ENCODE measurements at regions not wholly inside any gene's neighbourhood (a gene's known extent, or its start where the extent isn't known, plus 50 kb on each side); places are given as distances from the start of the nearest gene placed in this dataset.

GRCh38 chr10:83691791-83692596 is 447.3 kb upstream of the GHITM start:
- Histone ChIP-seq H2AK5ac (ENCODE audit: low read length) (no peak overlapping the region), H3K4ac (ENCODE audit: low read depth, low read length) (no peak overlapping the region), H3K4me2 (ENCODE audit: low read length) (no peak overlapping the region), H3K27ac (ENCODE audit: low read depth, low read length) (no peak overlapping the region), H3K9me3 (ENCODE audit: insufficient read depth, low read depth, low read length) (peaks cover 2% of the 10 kb centered on the region), H4K91ac (ENCODE audit: low read depth, low read length) (no peak overlapping the region), H3K79me1 (ENCODE audit: low read length) (no peaks in the 10 kb centered on the region), H4K12ac (ENCODE audit: low read depth, low read length) (no peak overlapping the region), H2BK12ac (ENCODE audit: low read length) (no peak overlapping the region), H2BK5ac (ENCODE audit: low read depth, low read length, poor library complexity) (no peak overlapping the region), H3K23ac (ENCODE audit: low read length) (no peak overlapping the region), H3K9ac (ENCODE audit: low read length) (no peak overlapping the region), H2BK120ac (ENCODE audit: insufficient read depth, low read length, poor library complexity) (no peak overlapping the region), H3K79me2 (ENCODE audit: control insufficient read depth, insufficient read depth, low read length, poor library complexity) (no peaks in the 10 kb centered on the region), H3K4me3 (ENCODE audit: low read depth, low read length) (no peak overlapping the region), H3K4me1 (ENCODE audit: control insufficient read depth in 1 of 2, insufficient read depth in 2 of 2, low read length in 2 of 2) (no peaks in the 10 kb centered on the region), H3K27me3 (ENCODE audit: insufficient read depth, low read length) (no peaks in the 10 kb centered on the region), H2AFZ (ENCODE audit: insufficient read depth, low read length, poor library complexity) (no peak overlapping the region), H3K36me3 (ENCODE audit: control insufficient read depth in 1 of 2, insufficient read depth in 2 of 2, low read length in 2 of 2) (no peaks in the 10 kb centered on the region), H4K8ac (ENCODE audit: low read depth, low read length) (no peak overlapping the region), H3K14ac (ENCODE audit: low read length) (no peak overlapping the region), H3K18ac (ENCODE audit: low read length) (no peak overlapping the region)
- DNase-seq, result peak; percentile 37 to 88
- WGBS (ENCODE audit: extremely low coverage, insufficient coverage, insufficient read length), result no CpG with 5 or more reads among the region's 2 CpGs

GRCh38 chr10:83698899-83699298 is 440.4 kb upstream of the GHITM start:
- H3K4me2 ChIP-seq (ENCODE audit: low read length), result no peak overlapping the region
- WGBS (ENCODE audit: extremely low coverage, insufficient coverage, insufficient read length), result no CpG with 5 or more reads among the region's 2 CpGs
- peaks cover 4% of the 10 kb centered on the region for H3K9me3 ChIP-seq (ENCODE audit: insufficient read depth, low read depth, low read length)
- no peak overlapping the region for H2AK5ac ChIP-seq (ENCODE audit: low read length)
- H3K23ac ChIP-seq (ENCODE audit: low read length), result no peak overlapping the region
- no peak overlapping the region for H4K8ac ChIP-seq (ENCODE audit: low read depth, low read length)
- no peaks in the 10 kb centered on the region for H3K27me3 ChIP-seq (ENCODE audit: insufficient read depth, low read length)
- no peak overlapping the region for H3K4me3 ChIP-seq (ENCODE audit: low read depth, low read length)
- no peak overlapping the region for H2BK120ac ChIP-seq (ENCODE audit: insufficient read depth, low read length, poor library complexity)
- DNase-seq, result no peak
- H4K12ac ChIP-seq (ENCODE audit: low read depth, low read length), result no peak overlapping the region
- no peak overlapping the region for H3K9ac ChIP-seq (ENCODE audit: low read length)
- no peaks in the 10 kb centered on the region for H3K79me2 ChIP-seq (ENCODE audit: control insufficient read depth, insufficient read depth, low read length, poor library complexity)
- H4K91ac ChIP-seq (ENCODE audit: low read depth, low read length), result no peak overlapping the region
- H3K36me3 ChIP-seq (ENCODE audit: control insufficient read depth in 1 of 2, insufficient read depth in 2 of 2, low read length in 2 of 2), result no peaks in the 10 kb centered on the region
- H2BK12ac ChIP-seq (ENCODE audit: low read length), result no peak overlapping the region
- no peak overlapping the region for H3K14ac ChIP-seq (ENCODE audit: low read length)
- H3K4me1 ChIP-seq (ENCODE audit: control insufficient read depth in 1 of 2, insufficient read depth in 2 of 2, low read length in 2 of 2), result no peaks in the 10 kb centered on the region
- H3K18ac ChIP-seq (ENCODE audit: low read length), result no peak overlapping the region
- no peak overlapping the region for H2BK5ac ChIP-seq (ENCODE audit: low read depth, low read length, poor library complexity)
- no peak overlapping the region for H2AFZ ChIP-seq (ENCODE audit: insufficient read depth, low read length, poor library complexity)
- H3K27ac ChIP-seq (ENCODE audit: low read depth, low read length), result no peak overlapping the region
- H3K4ac ChIP-seq (ENCODE audit: low read depth, low read length), result no peak overlapping the region
- no peaks in the 10 kb centered on the region for H3K79me1 ChIP-seq (ENCODE audit: low read length)

- H3K79me2 ChIP-seq (ENCODE audit: control insufficient read depth, insufficient read depth, low read length, poor library complexity), result no peaks in the 10 kb centered on the region
- H3K14ac ChIP-seq (ENCODE audit: low read length), result no peak overlapping the region
- H2AK5ac ChIP-seq (ENCODE audit: low read length), result no peak overlapping the region
- no peak for DNase-seq
- no peak overlapping the region for H2AFZ ChIP-seq (ENCODE audit: insufficient read depth, low read length, poor library complexity)
- no peak overlapping the region for H4K91ac ChIP-seq (ENCODE audit: low read depth, low read length)
- no peak overlapping the region for H4K8ac ChIP-seq (ENCODE audit: low read depth, low read length)
- H3K4ac ChIP-seq (ENCODE audit: low read depth, low read length), result no peak overlapping the region
- no peak overlapping the region for H2BK5ac ChIP-seq (ENCODE audit: low read depth, low read length, poor library complexity)
- no peaks in the 10 kb centered on the region for H3K36me3 ChIP-seq (ENCODE audit: control insufficient read depth in 1 of 2, insufficient read depth in 2 of 2, low read length in 2 of 2)
- no peak overlapping the region for H3K27ac ChIP-seq (ENCODE audit: low read depth, low read length)
- no peak overlapping the region for H3K4me2 ChIP-seq (ENCODE audit: low read length)
- no peak overlapping the region for H2BK120ac ChIP-seq (ENCODE audit: insufficient read depth, low read length, poor library complexity)
- H3K4me3 ChIP-seq (ENCODE audit: low read depth, low read length), result no peak overlapping the region
- no peak overlapping the region for H3K9ac ChIP-seq (ENCODE audit: low read length)
- no peak overlapping the region for H3K18ac ChIP-seq (ENCODE audit: low read length)
- H4K12ac ChIP-seq (ENCODE audit: low read depth, low read length), result no peak overlapping the region
- peaks cover 2% of the 10 kb centered on the region for H3K9me3 ChIP-seq (ENCODE audit: insufficient read depth, low read depth, low read length)
- no peaks in the 10 kb centered on the region for H3K27me3 ChIP-seq (ENCODE audit: insufficient read depth, low read length)
- WGBS (ENCODE audit: extremely low coverage, insufficient coverage, insufficient read length), result no CpG with 5 or more reads among the region's 3 CpGs
- no peaks in the 10 kb centered on the region for H3K79me1 ChIP-seq (ENCODE audit: low read length)
- H3K23ac ChIP-seq (ENCODE audit: low read length), result no peak overlapping the region
- peaks cover 0 to 2% of the 10 kb centered on the region in 2 experiments for H3K4me1 ChIP-seq (ENCODE audit: control insufficient read depth in 1 of 2, insufficient read depth in 2 of 2, low read length in 2 of 2)
- H2BK12ac ChIP-seq (ENCODE audit: low read length), result no peak overlapping the region
Observed at GRCh38 chr10:83701799-83702198, 437.5 kb upstream of the GHITM start.

- no peak overlapping the region for H3K27ac ChIP-seq (ENCODE audit: low read depth, low read length)
- no peak overlapping the region for H2AK5ac ChIP-seq (ENCODE audit: low read length)
- H2BK120ac ChIP-seq (ENCODE audit: insufficient read depth, low read length, poor library complexity), result no peak overlapping the region
- no peak overlapping the region for H3K9ac ChIP-seq (ENCODE audit: low read length)
- H4K8ac ChIP-seq (ENCODE audit: low read depth, low read length), result no peak overlapping the region
- H3K18ac ChIP-seq (ENCODE audit: low read length), result no peak overlapping the region
- no peaks in the 10 kb centered on the region for H3K36me3 ChIP-seq (ENCODE audit: control insufficient read depth in 1 of 2, insufficient read depth in 2 of 2, low read length in 2 of 2)
- no peaks in the 10 kb centered on the region for H3K79me2 ChIP-seq (ENCODE audit: control insufficient read depth, insufficient read depth, low read length, poor library complexity)
- peaks cover 0 to 2% of the 10 kb centered on the region in 2 experiments for H3K4me1 ChIP-seq (ENCODE audit: control insufficient read depth in 1 of 2, insufficient read depth in 2 of 2, low read length in 2 of 2)
- no peak overlapping the region for H3K23ac ChIP-seq (ENCODE audit: low read length)
- H4K91ac ChIP-seq (ENCODE audit: low read depth, low read length), result no peak overlapping the region
- H3K4me2 ChIP-seq (ENCODE audit: low read length), result no peak overlapping the region
- H4K12ac ChIP-seq (ENCODE audit: low read depth, low read length), result no peak overlapping the region
- no peaks in the 10 kb centered on the region for H3K79me1 ChIP-seq (ENCODE audit: low read length)
- no peak overlapping the region for H2AFZ ChIP-seq (ENCODE audit: insufficient read depth, low read length, poor library complexity)
- H3K14ac ChIP-seq (ENCODE audit: low read length), result no peak overlapping the region
- no peak for DNase-seq
- no peak overlapping the region for H3K4me3 ChIP-seq (ENCODE audit: low read depth, low read length)
- WGBS (ENCODE audit: extremely low coverage, insufficient coverage, insufficient read length), result no CpG with 5 or more reads among the region's 3 CpGs
- H2BK5ac ChIP-seq (ENCODE audit: low read depth, low read length, poor library complexity), result no peak overlapping the region
- H2BK12ac ChIP-seq (ENCODE audit: low read length), result no peak overlapping the region
- no peak overlapping the region for H3K4ac ChIP-seq (ENCODE audit: low read depth, low read length)
- no peaks in the 10 kb centered on the region for H3K27me3 ChIP-seq (ENCODE audit: insufficient read depth, low read length)
- H3K9me3 ChIP-seq (ENCODE audit: insufficient read depth, low read depth, low read length), result peaks cover 2% of the 10 kb centered on the region
Observed at GRCh38 chr10:83702731-83703130, 436.6 kb upstream of the GHITM start.
